Myocyte (in vitro differentiated cells): ENCODE measurements at regions not wholly inside any gene's neighbourhood (a gene's known extent, or its start where the extent isn't known, plus 50 kb on each side); places are given as distances from the start of the nearest gene placed in this dataset.
A peak's percentile ranks its signal among the peaks of the same experiment; 100 is the strongest.

ENCODE experiments used
- DNase-seq: peaks from one replicate; pipeline ENCODE4 v3.0.0-alpha.2; 2012; ENCODE audit warnings: low read depth

DNA sequence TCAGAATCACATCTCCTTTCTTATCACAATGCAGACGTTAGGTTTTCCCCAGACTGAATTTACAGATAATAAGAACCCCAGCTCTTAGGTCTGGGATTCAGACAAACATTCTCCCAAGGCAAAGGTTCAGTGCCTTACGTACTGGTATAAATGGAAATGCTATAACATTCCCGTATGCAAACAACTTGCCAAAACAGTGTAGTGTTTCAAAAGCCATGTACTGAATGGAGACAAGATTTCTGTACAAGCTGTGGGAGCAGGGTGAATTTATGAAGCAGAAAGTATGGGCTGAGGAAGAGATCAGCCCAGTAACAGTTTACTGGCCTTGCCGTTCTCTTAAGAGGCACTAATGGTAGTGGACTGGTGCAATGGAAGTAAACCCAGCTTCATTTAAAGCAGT, 225.5 kb upstream of the ZNF462 start:
- DNase-seq = no peak

DNA sequence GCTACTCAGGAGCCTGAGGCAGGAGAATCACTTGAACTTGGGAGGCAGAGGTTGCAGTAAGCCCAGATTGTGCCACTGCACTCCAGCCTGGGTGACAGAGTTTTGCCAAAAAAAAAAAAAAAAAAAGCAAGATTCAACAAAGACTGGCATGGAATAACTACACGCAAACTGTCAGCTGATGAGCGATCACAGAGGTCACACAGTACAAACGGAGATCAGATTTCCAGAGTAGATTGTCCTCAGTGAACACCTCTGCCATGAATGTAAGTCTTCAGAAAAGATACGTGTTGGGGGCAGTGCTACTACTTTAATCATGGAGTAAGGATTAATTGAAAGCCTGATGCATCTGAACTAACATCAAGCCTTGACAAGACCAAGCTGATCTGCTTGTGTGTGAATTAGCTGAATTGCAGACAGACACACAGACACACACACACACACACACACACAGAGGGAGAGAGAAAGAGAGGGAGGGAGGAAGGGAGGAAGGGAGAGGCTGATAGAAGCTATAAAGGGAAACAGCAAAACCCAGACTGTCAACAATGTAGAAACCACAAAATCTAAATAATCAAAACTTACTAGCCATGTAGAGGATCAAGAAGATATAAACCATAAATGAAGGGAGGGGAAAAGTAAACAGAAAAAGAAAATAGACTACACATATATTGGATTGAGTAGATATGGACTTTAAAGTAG, 222.9 kb upstream of the ZNF462 start:
- DNase-seq = peak; percentile 12

DNA sequence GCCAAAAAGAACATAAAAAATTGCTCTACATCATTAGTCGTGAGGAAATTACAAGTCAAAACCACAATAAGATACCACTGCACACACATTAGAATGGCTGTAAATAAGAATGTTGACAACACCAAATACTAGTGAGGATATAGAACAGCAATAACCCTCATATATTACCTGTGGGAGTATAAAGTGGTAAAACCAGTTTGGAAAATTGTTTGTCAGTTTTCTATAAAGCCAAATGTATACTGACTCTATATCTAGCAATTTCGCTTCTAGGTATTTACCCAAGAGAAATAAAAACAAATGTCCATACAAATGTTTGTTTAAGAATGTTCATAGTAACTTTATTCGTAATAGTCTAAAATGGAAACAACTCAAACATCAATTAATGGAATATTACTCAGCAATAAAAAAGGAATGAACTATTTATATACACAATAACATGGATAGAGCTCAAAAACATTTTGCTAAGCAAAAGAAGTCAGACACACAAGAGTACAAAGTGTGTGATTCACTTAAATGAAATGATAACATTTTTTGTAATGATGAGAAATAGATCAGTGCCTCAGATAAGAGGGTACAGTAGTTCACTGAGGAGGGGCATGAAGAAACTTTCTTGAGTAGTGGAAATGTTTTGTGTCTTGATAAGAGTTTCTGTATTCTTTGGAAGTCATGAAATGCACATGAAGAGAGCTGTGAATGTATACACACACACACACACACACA, 219.6 kb upstream of the ZNF462 start:
- DNase-seq = no peak

DNA sequence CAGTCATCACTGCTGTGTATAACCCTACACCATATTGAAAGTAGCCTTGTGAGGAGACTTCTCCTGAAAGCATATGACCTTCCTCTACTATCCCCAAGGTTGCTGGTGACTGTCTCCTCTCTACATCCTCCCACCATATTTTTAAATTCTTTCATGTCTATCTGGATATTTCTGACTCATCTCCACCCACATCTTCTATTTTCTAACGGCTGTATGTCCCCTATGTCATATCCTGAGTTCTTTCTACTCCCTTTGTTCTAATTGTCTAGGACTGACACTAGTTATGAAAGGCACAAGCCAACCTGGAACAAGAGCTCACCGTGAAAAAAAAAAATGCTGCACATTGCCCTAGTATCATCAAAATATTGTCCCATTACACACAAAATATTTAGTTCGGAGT, 218.3 kb upstream of the ZNF462 start:
- DNase-seq = no peak

DNA sequence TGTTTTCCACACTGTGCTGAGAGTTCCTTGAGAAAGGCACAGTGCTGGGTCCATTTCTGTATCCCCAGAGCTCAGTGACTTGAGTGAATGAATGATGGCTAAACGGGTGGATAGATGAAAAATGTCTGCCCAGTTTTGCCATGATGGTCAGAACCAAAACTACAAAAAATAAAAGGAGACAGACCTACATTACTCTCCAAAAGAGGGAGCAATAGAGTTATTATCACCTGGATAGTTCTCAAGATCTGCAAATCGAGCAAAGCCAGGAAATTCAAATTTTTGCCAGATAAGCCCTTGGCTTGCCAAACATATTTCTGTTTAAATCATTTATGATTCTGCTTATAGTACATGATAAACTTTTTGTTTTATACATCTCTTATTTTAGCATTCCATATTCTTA, 214.2 kb upstream of the ZNF462 start:
- DNase-seq = peak; percentile 36

DNA sequence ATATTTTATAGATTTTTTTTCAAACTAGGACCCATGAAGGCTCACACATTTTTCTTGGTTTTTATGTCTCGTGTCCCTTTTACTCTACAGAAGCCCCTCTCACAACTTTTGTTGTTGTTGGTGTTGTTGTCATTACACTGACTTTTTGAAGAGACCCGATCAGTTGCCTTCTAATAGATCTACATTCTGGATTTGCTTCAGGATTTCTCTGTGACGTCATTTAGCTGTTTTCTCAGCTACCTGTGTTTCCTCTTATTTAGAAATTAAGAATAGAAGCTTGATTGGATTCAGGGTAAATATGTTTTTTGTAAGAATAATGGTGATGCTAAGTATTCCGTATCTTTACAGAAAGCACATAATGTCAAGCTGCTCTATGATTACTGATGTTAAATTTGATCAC, 213.3 kb upstream of the ZNF462 start:
- no peak for DNase-seq

DNA sequence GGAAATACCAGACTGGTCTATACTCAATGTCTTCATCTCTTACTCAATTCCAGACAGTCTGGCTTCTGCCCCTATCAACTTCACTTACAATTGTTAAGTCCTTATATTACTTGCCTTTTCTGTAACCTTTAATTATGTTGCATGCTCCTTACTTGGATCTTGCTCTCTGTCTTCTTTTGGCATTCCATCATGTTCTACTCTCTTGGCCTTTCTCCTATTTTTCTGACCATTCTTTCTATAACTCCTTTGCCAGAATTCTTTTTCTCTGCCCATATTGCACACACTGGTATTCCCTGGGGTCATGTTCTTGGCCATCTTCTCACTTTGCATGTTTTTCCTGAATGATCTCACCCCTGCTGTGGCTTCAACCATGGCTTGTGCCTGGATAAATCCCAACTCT, 209.8 kb upstream of the ZNF462 start:
- DNase-seq = peak; percentile 4

DNA sequence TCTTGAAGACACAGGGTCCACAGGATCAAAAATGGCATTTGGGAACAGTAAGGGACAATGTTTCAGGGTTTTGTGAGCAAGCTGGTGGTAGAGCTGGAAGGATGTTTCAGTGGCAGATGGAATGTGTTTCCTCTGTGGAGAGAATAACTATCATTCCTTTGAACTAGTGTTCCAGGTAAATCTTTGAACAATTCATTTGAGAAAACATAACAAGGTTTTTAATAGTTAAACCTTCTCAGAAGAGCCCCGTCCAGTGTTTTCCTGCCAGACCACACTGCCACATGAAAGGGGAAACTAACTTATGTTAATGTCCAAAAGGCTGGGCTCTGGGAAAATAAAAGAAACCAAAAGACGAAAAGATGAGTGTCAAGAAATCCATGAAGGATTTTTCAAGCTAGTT, 207.0 kb upstream of the ZNF462 start:
- no peak for DNase-seq

DNA sequence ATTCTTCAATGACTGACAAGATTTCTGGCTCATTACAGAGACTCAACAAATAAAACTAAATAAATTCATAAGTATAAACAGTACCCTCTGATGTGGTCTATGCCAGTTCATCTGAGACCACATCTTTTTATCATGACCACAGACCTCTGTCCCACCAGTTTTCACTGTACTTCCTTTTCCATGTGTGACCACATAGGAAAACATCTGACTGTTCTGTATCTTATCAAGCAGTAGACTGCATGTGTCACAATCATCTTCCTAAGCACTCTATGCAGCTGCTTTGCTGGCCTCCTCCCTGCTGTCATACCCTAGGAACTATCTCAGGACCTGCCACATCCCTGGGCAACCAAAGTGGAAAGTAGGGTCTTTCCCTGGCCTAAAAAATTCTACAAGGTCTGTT, 205.0 kb upstream of the ZNF462 start:
- peak; percentile 5 for DNase-seq

DNA sequence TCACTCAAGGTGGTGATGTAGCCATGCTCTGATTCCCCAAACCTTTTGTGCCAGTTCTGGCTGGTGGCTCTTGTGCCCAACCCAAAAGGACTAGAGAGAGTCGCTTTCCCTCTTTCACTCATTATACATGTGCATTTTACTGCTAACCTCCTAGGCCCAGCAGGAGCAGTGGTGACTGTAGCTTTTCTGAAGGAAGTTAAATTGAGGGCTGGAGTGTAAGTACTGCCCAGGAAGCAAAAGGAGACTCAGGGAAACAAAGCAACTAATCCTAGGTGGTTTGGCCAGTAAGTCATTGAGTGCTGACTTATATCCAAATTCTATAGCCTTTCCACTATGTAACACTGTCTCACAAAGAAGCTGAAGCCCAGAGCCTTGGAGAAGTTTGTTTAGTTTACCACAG, 194.4 kb upstream of the ZNF462 start:
- DNase-seq = no peak

DNA sequence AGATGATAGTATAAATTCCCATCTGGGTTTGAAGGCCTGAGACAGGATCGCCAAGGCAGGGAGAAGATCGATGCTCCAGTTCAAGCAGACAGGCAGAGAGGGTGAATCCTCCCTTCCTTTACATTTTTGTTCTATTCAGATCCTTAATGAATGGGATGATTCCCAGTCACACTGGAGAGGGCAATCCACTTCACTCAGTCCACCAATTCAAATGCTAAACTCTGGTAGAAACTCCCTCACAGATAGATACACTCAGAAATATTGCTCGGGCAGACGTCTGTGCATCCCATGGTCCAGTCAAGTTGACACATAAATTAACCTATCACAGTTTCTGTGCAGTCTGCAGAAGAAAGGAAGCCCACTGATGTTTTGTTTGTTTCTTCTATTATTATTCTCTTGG, 193.1 kb upstream of the ZNF462 start:
- no peak for DNase-seq

DNA sequence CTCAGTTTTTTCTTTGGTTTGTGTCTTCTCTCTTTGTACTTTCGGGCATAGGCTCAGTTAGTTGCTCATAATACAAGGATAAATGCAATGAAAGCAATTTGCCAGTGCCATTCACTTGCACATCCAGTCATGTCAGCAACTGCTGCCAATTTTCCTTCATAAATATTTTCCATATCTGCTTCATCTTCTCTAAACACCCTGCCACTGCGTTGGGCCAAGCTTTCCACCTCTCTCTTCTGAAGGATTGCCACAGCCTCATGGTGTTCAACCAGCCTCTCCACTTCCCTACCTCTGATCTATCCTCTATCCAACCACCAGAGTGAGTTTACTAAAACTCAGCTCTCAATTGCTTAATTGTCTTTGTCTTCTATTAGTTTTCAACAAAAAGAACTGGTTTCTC, 192.5 kb upstream of the ZNF462 start:
- DNase-seq = no peak

DNA sequence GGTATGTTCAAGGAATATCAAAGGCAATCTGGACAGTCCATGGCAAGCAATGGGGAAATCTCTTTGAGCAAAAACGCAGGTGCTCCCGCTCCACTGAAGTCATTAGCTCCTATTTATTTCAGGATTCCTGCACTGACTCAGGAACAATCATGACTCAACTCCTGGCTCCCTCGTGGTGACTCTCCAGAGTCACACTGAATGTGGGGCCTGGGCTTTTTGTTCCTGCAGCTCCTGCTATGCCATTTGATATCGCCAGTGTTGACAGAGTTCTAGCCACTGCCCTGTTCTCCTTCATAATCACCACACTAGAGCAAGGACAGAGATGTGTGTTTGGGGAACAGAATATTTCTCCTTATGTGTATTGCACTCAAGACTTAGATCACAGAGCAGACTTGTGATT, 187.2 kb upstream of the ZNF462 start:
- peak; percentile 51 for DNase-seq

DNA sequence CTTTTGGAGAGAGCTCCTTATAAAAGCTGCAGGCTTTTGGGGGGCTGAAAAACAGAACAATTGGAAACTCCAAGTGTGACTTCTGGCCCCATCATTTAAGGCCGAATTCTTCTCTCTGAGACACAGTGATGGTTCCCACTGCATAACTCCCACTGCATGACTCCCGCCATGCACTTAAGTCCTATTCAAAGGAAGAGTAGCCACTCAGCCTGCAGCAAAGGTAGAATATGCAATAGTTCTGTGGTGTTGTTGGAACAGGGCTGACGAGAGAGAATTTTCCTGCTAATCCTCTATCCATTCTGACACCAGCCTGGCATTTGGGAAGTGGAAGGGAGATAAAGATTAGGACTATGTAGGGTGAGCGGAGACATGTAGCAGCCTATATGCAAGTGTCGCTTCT, 185.6 kb upstream of the ZNF462 start:
- DNase-seq = no peak

DNA sequence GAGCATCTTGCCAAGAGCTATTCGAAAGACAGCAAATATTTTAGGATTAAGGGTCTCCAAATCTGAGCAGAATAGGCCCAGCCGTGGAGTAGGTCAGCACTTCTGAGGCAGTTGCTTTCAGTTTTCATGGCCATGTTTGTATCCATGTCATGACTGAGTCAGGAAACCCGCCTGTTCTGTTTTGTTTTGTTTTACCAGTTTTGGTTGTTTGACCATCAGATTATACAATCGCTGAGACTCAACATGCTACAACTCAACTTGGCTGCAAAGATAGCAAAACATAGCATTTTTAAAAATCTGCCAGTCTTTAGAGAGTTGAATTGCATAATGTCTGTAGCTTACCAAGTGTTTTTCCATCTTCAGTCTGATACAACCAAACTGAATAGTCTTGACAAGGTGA, 185.1 kb upstream of the ZNF462 start:
- no peak for DNase-seq

DNA sequence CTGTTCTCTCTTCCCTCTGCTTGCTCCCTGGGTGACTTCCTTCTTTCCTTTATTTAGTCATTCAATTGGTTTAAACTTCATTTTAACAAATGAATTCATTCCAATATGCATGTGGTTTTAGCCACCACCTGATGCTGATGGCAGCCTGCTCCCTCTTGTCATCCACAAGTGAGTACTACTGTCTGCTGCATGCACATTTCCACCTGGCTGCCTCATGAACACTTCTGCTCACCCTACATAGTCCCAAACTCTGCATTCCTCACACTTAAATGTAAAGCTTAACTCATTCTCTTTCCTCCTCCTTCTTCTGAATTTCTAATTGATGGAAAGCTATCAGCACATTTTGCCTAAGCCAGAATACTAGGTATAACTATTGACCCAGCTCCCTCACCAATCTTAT, 184.7 kb upstream of the ZNF462 start:
- no peak for DNase-seq

DNA sequence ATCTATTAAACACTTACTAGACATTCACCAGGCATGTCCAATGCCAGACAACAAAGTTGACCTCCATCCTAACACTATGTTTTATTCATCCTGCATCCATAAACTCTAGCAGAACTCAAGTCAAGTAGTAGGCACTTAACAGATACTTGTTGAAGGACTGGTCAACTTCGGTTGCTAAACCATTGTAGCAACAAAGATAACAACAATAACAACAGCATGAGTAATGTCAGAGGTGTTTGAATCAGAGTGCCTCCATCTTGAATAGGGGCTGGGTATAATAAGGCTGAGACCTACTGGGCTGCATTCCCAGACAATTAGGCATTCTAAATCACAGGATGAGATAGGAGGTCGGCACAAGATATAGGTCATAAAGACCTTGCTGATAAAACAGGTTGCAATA, 180.5 kb upstream of the ZNF462 start:
- no peak for DNase-seq

DNA sequence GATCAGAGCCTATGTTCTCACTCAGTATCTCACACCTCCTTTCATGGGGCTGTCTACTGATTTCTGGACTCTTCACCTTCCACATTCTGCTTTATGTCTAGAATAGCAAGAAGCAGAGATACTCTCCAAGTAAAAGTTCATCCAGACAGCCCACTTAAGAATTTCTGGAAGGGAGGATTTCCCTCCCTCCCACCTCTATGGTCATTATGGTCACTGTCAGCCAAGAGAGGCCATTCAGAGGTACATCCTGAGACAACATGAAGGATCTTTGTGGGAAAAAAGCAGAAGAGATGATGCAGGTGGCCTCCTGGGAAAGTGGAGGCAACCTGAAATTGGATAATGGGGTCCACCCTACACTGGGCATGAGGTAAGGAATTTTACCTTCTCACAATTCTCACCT, 179.5 kb upstream of the ZNF462 start:
- no peak for DNase-seq

DNA sequence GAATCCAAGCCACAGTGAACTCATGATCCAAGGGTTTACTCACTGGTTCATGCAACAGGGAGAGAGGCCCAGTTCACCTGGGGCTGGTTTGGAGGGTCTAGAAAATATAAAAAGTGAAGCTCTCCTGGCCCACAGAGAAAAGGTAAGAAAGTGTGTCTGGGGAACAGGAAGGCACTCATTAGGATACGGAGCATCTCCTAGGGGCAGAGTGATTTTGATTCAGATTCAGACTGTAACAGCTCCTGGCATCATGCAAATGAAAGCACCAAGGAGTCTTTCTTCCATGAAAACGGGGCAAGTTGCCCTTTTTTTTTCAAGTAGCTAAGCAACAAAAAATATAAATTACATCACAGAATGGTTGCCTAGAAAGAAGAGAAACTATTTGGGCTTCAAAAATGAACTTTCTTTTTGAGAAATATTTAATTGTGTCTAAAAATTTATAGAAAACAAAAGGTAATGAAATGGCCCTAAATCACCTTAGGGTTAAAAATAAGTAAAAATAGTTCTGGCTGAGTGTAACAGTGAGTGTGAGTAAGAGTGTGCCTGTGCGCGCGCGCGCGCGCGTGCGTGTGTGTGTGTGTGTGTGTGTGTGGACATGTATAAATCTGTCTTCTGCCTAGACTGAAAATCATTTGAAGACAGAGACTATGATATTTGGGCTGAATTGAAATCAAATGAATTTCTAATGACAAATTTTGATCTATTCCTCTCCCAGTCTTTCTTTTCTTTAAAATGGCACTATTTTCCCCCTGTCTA, 177.8 kb upstream of the ZNF462 start:
- DNase-seq = no peak

DNA sequence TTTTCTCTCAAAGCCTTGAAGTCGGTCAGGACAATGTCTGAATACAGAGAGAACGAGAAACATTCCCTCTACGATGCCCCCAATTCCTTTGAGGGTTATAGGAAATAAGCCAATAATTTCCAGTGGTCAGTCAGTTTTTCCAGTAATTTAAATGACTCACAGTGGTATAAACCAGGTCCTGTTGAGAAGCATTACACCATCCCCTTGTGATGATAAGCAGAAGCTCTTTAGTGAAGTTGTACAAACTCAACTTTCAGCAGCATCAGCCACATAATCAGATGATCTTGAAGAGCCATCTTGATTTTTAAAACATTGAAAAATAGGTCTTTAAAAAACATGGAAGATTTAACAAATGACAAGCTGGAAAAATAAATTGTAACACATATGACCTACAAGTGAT, 173.9 kb upstream of the ZNF462 start:
- DNase-seq = peak; percentile 13

DNA sequence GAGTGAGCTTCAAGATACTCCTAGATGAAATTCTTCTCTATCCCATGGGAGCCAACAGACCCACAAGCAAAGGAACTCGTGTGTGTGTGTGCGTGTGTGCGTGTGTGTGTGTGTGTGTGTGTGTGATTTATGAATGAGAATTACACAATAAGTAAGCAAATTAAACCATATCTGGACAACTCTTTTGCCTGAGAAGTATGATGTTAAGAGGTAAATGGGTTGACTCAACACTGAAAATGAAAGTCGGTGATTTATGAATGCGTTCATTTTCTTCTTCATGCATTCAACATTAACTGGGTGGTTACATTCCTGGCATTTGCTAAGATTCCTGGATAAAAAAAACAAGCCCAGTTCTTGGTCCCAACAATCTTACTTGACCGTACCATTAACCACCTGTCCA, 171.3 kb upstream of the ZNF462 start:
- DNase-seq = no peak

DNA sequence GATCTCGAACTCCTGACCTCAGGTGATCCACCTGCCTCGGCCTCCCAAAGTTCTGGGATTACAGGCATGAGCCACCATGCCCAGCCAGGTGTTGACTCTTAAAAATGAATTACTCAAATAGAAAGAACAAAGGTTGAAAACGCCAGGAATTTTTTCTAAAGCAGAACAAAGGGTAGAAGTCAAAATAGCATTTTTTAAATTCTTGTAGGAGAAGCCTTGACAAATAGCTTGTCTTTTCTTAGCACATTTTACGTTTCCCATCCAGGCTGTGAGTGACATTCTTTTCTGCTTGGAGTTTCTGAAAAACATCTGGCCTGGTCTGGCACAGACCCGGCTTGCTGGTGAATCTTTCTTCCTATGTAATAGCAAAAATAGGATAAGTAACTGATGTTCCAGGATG, 169.4 kb upstream of the ZNF462 start:
- DNase-seq = peak; percentile 19

DNA sequence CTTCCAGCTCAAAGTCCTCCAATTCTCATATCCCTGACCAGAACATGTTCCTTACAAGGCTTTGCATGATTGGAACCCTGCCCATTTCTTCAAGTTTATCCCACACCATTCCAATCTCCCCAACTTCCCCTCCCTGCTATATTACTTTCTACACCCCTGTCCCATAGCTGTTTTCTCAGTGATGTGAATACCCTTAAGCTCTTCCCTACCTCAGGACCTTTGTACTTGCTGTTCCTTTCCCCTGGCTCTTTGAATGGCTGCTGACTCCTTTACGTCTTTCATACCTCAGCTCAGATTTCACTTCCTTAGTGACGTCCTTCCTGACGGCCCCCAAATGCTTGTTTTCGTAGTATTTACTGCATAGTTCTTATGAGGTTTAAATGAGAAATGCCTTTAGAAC, 166.2 kb upstream of the ZNF462 start:
- DNase-seq = no peak
